Activated CD4-positive, alpha-beta T cell treated with anti-CD3 and anti-CD28 coated beads, Interleukin-2, amount 50 U/mL, for 24 hours (primary cell): ENCODE measurements at regions not wholly inside any gene's neighbourhood (a gene's known extent, or its start where the extent isn't known, plus 50 kb on each side); places are given as distances from the start of the nearest gene placed in this dataset.
"Not testable (repeated sequence)": the region's sequence is repeated elsewhere in the genome, so short reads cannot be mapped to it uniquely, and the experiment has no call there.

Experiments used
- DNase-seq, 2 donors: peaks; one replicate each; pipeline ENCODE4 v3.0.0-alpha.2; 2020; ENCODE audit warnings: low read depth in 1 of 2, low spot score in 1 of 2

DNA sequence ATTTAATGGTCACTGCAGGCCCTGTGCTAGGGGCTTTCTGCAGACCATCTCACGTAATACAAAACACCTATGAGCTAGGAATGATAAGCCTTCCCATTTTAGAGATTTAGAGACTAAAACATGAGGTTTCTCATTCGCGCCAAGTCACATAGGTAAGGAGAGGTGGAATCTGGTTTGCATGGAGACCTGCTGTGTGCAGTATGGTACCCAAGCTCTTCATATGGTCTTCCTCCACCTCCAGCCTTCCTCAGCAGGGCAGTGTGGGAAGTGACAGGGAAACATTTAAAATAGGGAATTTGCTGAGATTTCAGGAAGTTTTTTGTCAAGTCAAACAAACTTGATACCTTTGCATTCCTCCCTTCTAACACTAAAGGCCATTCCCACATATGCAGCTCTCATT is 337.6 kb downstream of the IL20RB start:
- DNase-seq: no peak

DNA sequence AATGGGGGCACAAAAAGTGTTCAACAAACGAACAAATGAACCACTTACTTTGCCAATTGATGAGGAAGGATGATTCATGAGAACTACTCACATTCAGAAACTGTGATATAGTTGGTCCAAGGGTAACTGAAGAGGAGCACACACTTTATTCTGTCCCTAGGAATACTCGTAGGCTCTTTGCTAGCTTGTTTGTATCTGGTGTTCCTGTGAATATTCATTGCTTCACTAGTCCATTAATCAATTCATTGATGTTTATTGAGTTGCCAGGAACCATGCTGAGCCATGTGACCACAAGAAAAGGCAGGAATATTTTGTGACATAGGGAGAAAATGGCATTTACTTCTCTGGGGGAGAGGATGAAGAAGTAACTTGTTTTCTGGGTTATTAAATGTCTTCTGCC is 338.3 kb downstream of the IL20RB start:
- no peak for DNase-seq

DNA sequence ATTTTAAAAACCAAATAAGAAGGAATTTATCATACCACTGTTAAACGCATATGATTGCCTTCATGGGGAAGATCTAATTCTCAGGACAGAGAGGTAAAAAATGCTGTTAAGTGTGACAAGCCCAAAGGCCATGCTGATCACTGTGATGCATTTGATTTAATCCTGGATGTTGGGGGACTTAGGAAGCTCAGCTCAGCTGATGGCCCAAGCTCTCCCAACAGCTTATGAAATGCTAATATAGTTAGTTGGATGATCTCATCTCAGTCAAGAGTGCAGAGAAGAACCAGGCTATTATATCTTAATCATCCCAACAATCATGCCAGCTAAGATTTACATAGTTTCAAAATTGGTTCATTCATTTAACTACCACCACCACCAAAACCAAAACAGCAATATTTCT is 340.0 kb downstream of the IL20RB start:
- no peak for DNase-seq

DNA sequence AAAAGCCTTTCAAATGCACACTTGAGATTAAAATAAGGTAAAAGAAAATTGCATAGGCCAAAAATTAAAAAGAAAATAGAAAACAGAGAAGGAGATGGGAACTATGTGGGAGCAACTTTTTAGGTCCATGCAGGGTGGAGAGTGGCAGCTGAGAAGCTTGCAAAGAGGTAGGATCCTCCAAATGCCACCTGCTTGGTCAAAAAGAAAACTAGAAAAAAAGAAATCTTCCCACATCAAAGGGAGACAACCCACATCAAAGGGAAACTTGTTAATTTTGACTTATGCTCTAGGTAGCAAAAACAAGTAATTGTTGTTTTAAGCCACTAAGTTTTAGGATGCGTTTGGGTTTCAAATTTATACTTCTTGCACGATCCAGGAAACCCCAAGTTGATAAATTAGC is 342.9 kb downstream of the IL20RB start:
- no peak for DNase-seq

DNA sequence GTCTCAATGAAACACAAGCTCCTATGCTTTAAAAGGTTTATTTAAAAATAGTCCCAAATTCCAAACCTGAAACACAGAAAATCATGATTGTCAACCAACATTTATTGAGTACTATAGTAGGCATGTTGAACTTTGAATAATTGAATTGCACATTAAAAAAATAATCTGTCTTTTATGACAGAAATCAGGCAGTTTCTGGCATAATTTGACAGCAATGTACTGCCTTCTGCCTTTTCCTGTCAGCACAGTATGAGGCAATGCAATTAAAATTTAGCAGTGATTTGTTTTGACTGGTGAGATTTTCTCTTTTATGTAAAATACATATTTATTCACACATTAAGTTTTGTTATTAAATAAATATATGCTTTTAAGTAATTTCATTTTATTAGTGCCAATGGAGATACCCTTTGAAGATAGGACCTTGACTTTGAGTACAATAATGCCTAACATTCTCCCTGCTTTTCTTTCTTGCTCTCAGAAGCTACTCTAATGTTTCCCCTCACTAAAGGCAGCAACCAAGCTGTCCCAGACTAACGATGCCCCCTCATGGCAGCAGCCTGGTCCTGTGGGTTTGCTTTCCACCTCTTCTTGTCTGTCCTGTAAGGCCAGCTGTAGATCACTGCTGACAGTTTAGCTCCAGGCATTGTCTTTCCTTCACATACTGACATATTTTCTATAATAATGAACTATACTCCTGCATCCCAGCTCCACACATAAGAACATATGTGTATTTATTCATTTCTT is 346.7 kb downstream of the IL20RB start:
- no peak for DNase-seq

DNA sequence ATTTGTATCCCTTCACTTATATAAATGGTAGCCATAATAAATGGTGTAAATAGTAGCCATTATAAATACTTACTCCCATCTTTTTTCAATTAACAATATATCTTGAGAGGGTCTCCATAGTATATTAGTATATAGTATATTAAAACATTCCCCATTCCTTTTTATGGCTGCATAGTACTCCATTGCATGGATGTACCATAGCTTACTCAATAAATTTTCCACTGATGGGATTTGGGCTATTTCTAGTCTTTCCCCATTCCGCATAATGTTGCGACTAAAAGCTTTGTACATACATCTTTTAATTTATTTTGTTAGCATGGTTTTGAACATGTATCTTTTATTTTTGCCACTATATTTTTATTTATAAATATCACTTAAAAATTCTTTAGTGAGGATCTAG is 366.3 kb downstream of the IL20RB start:
- no peak for DNase-seq

DNA sequence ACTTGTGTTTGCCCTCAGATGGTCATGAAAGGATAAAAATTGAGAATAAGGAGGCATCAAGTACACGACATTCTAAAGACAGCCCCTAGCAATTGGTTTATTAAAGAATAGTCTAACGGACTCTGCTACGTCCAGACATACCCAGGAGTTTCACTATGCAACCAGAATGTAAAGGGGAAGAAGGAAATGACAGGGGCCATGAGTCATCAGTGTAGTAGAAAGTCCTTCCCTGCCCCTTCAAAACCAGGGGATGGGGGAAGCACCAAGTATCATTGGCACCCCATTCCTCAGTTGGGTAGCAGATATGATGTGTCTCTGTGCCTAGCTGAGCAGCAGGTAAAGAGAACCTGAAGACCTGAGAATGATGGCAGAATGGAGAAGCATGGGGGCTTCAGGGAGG is 367.4 kb downstream of the IL20RB start:
- DNase-seq: no peak

DNA sequence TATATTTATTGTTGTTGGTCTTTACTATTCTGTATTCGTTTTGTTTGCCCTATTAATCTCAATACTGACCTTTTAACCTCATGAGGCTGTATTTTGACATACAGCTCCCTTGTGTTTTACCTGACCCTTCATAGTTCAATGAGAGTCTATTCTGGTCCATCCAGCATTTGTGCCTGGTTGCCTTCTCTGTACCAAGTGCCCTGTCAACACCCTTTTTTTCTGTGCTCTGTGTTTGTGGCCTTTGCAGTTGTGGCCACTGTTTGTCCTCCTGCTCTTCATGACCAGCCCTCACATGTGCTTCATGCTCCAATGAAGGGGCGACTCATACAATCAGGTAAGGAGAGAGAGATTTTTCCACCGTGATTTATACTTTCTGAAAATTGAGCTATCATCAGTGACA is 368.2 kb downstream of the IL20RB start:
- DNase-seq: no peak

DNA sequence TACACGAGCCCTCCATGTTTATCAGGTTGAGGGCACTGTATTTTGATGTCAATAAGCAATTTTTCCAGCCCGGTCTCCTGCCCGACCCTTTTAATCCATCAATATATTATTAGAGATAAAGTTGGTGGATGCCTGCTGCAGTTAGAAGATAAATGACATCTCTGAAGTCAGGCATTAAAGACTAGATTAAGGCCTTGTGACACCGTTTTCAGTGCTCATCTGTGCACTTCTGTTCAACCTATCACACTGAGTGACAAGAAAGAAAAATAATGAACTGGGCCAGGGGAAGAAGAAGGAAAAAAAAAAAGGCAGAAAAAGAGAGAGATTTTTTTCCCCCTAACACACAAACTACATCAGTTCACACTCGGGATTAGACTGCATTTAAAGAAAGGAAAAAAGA is 371.8 kb downstream of the IL20RB start:
- DNase-seq: no peak

DNA sequence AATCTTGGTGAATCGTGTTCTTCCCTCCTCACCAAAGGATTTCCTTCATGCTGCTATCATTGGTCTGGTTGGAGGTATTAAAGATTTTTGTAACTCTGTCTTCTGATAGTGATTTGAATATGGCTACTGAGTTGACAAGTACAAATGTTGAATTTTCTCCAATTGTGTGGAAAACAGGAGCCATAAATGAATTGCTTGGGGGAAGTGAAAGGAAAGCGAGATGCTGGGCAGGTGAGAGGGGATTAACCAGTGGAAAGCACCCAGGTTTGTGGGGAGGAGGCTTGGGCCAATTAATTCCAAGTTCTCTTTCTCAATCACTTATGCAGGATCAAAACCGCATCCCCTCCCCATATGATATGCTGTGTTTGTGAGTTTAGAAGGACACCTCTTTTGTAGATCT is 372.5 kb downstream of the IL20RB start:
- no peak for DNase-seq

DNA sequence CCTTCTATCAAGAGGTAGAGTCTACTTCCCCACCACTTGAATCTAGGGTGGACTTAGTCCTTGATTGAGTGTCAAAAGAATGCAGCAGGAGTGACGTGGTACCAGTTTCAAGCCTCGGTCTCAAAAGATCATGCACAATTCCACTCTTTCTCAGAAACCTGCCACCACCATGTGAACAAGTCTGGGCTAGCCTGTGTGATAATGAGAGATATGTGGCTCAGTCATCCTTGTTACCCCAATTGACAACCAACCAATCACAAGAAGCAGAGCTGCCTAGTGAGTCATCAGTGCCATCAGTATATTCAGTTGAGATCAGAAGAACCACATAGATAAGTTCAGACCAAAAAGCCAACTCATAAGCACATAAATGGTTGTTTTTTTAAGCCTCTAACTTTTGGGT is 374.5 kb downstream of the IL20RB start:
- no peak for DNase-seq

DNA sequence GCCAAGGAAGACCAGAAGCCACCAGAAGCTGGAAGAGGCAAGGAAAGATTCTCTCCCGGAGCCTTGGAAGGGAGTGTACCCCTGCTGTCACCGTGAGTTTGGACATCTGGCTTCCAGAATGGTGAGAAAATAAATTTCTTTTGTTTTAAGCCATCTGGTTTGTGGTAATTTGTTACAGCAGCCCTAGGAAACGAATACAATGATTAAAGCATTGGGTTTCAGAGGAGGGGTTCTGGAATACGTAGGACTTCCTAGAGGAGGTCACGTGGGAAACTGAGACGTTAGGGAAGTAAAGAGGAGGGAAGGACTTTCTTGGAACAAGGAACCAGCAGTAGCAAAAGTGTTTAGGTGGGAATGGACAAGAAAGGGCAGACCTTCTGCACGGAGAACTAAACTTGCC is 377.7 kb downstream of the IL20RB start:
- no peak for DNase-seq

DNA sequence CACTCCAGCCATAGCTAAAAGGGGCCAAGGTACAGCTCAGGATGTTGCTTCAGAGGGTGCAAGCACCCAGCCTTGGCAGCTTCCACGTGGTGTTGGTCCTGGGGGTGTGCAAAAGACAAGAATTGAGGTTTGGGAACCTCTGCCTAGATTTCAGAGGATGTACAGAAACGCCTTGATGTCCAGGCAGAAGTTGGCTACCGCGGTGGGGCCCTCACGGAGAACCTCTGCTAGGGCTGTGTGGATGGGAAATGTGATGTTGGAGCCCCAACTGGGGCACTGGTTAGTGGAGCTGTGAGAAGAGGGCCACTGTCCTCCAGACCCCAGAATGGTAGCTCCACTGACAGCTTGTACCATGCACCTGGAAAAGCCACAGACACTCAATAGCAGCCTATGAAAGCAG is 380.6 kb downstream of the IL20RB start:
- not testable (repeated sequence) for DNase-seq

DNA sequence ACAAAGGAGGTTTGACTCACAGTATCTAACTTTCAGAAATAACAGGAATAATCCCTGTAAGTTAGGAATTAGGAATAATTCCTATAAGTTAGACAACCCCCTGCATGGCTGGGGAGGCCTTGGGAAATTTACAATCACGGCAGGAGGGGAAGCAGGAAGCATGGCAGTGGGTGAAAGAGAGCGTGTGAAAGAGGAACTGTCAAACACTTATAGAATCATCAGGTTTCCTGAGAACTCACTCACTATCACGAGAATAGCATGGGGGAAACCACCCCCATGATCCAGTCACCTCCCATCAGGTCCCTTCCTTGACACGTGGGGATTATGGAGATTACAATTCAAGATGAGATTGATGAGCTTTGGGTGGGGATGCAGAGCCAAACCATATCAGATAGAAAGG is 385.5 kb downstream of the IL20RB start:
- no peak for DNase-seq

DNA sequence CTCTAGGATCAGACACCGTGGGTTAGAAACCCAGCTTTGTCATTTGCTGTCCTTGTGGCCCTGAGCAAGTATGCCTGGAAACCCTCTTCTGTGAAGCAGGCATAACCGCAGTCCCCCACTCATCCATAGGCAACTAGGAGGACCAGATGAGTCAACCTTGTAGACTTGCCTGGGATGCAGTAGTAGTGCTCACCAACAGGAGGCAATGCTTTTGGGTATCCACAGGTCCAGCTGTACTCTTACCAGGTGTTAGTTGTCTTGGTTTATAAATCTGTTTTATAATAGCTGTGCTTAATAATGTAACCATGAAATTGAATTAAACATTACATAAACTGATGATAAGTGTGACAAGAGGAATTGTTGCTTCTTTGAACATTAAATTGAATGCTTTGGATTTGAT is 389.3 kb downstream of the IL20RB start:
- DNase-seq: no peak

DNA sequence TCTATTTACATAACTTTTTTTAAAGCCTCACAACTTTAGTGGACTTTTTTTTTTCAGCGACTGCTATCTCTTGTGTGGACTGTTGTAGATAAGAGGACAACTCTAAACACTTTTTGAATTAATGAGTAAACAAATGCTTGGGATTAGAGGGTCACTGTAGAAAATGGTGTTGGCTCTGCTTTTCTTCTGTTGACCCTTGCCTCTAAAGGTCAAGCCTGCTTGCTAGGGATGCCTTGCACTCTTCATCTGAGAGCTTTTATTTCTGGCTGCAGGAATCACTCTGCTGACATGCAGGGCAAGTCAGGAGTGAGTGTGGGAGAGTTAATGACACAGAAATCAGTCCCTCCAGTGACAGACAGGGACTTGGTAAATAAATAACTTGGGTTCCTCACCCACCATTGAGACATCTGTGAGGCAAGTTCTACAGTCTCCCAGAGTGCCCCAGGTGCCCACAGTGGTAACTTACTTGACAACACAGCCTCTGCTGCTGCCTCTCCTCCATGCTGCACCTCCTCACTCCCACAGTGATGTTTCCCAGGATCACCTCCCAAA is 390.1 kb downstream of the IL20RB start:
- DNase-seq: no peak

DNA sequence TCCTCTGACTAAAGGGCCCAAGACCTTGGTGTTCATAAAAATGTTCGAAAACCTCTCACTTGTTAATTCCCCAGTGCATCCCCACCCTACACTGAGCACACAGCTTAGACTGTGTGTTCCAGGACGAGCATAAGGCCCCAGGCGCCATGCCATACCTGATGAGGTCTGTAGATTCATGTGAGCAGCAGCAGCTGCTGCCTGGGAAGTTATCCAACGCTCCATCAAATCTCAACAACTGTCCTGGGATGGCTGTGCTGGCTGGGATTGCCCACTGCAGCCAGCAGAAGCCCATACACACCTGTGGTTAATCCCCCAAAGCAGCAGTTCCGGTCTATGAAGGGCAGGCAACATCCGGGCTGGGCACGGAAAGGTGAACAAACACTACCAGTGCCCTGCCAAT is 391.2 kb downstream of the IL20RB start:
- no peak for DNase-seq

DNA sequence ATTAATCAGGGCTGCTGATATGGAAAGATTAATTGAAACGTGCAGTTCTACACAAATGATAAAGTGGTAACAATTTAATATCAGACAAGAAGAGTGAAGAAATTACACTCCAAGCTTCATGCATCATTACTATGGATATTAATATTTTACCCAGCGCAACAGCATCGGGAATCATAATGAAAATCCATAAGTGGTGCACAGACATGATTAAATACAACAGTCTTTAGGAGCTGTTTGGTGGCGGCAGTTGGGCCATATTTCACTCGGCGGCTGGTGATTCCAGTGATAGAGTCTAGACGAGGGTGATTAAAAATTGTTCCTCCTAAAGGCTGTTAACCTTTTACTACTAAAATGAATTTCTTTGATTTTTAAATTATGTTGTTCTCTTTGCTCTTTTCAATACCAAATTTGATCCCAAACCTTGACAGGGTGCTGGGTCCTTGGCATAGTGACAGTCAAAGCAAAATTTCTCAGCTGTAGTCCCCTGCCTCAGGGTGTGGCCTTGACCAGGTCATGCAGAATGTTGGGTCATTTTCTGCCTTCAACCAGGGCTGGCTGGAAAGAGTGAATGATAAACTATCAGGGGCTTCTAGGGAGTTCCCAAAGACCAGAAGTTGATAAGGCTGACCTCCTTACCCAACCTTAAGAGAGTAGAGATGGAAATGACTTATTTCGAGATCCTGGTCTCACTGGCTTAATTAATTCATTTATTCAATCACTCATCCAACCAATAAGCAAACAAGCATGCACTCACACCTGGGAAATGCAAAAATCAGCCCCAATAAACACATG is 392.0 kb downstream of the IL20RB start:
- DNase-seq: no peak

DNA sequence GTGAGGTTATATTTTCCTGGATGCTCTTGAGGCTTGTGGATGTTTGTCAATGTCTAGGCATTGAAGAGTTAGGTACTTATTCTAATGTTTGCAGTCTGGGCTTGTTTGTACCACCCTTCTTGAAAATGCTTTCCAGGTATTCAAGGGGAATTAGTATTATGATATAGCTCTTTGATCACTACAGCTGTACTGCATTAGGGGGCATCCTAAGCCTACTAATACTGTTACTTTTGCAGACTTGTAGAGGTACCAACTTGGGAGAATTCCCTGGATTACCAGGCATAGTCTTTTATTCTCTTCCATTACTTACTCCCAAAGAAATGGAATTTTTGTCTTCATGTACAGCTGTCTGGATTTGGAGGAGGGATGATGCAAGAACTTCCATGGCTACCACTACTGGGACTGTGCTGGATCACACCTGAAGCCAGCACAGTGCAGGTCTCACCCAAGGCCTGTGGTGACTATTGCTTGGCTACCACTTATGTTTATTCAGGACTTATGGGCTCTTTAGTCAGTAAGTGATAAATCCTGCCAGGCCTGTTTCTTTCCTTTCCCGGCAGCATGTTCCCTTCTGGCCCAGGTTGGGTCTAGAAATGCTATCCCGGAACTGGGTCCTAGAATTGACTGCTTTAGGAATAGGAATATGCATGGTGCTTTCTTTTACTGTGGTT is 402.9 kb downstream of the IL20RB start:
- DNase-seq: no peak

DNA sequence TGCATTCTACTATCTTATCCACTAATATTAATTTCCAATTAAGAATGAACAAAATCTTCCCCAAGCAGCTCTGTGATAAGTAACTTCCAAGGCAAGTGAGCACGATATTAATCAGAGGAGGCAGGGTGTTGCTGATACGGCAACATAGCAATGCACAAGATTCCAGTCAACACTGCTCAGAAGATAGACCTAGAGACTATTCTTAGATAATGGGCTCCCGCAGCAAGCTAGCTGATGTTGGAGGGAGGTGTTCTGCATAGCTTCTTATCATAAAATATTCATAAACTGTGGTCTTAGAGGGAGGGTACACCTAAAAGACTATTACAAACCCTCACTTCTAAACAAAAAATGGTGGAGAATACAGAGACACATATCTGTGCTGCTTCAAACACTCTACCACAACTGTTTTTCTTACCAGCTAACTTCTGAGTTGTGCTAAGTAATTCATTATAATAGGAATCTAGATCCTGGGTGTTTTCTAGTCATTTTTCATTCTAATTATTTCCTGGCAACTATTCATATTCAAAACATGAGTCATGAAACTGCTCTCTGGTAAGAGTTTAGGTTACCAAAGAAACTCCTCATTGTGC is 382.0 kb upstream of the SOX14 start:
- no peak for DNase-seq

DNA sequence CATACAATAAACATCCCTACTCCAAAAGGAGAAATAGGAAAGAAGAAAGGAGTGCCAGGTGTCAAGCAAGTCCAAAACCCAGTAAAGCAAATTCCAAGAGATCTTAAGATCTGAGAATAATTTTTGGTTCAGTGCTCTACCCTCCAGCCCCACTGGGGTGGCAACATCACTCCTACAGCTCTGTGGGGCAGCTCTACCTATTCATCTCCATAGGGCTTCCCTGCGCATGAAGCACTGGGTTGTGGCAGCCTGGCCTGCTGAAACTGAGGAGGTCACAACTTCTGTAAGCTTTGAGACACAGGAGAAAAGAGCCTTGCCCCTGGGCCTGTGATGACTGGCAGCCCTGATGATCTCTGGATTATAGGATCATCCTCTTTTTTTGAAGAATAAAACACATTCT is 378.2 kb upstream of the SOX14 start:
- no peak for DNase-seq

DNA sequence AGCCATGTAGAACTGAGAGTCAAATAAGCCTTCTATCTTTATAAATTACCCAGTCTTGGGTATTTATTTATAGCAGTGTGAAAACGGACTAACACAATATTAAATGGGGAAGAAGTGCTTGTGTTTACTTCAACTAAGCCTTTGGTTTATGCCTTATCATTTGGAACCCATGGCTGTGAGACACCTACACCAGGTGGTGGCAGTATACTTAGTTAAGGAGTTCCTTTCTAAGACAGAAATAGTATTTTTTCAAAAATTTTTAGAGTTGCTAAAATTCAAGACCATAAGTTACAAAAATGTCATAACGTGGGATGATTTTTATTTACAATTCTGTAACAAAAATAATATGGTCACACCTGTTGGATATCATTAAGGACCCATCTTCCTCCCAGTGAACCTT is 354.5 kb upstream of the SOX14 start:
- DNase-seq: no peak
